SK-N-SH (cell line): ENCODE measurements at regions not wholly inside any gene's neighbourhood (a gene's known extent, or its start where the extent isn't known, plus 50 kb on each side); places are given as distances from the start of the nearest gene placed in this dataset.

Experiments
- CTCF ChIA-PET: fragments of 300-600, 350-600 bp; formaldehyde crosslinking; extraction: SDS; loops from one replicate; lab custom pipeline; 2021; lab: Yijun Ruan, JAX
- POLR2A ChIA-PET: fragments of 350-600 bp; sonication (Branson Sonifier 250); formaldehyde crosslinking; extraction: SDS; loops from one replicate; lab custom pipeline; 2020; ENCODE audit warnings: antibody characterized with exemption, inconsistent platforms; lab: Yijun Ruan, JAX
- DNase-seq: peaks from one replicate; pipeline ENCODE4 v3.0.0; 2012
- H2AFZ ChIP-seq: fragments of 200-600 bp; sonication (generic); 2 replicates; pipeline ENCODE4 v1.8.1; 2016; ENCODE audit warnings: antibody characterized with exemption, mild to moderate bottlenecking, low read depth
- H3F3A ChIP-seq: fragments of 200-600 bp; sonication (generic); replicated peaks from 2 replicates; pipeline ENCODE3; 2016; ENCODE audit warnings: antibody characterized with exemption, mild to moderate bottlenecking; ENCODE audit not compliant: insufficient read depth
- H3K27ac ChIP-seq, 2 experiments: fragments of 200-500 bp in 1 of 2; fragments of 200-600 bp in 1 of 2; sonication (Bioruptor generic) in 1 of 2; sonication (generic), shearing (Covaris generic) in 1 of 2; 2 replicates each; pipeline versions ENCODE4 v1.5.1 to v1.6.1; 2014 to 2016; ENCODE audit warnings: low read depth in 2 of 2, inconsistent platforms in 1 of 2, low read length in 1 of 2, mild to moderate bottlenecking in 1 of 2, mixed read lengths in 1 of 2
- H3K27me3 ChIP-seq: fragments of 200-600 bp; sonication (generic), shearing (Covaris generic); 2 replicates; pipeline ENCODE4 v1.6.1; 2016; ENCODE audit warnings: mixed run types; ENCODE audit not compliant: insufficient read depth
- H3K36me3 ChIP-seq, 2 experiments: fragments of 200-500 bp in 1 of 2; fragments of 200-600 bp in 1 of 2; sonication (Bioruptor generic) in 1 of 2; sonication (generic) in 1 of 2; replicated peaks in 1 of 2; 2 replicates each; pipeline versions ENCODE3 to v1.5.1; 2014 to 2016; ENCODE audit warnings: low read length in 1 of 2, mild to moderate bottlenecking in 1 of 2; ENCODE audit not compliant: insufficient read depth in 2 of 2, control insufficient read depth in 1 of 2
- H3K4me1 ChIP-seq, 2 experiments: fragments of 200-500 bp in 1 of 2; fragments of 200-600 bp in 1 of 2; sonication (Bioruptor generic) in 1 of 2; sonication (generic), shearing (Covaris generic) in 1 of 2; 2 replicates each; pipeline versions ENCODE4 v1.5.1 to v1.6.1; 2014 to 2016; ENCODE audit warnings: low read depth in 1 of 2, low read length in 1 of 2, mixed run types in 1 of 2; ENCODE audit not compliant: insufficient read depth in 2 of 2, control insufficient read depth in 1 of 2
- H3K4me2 ChIP-seq: fragments of 200-600 bp; sonication (generic), shearing (Covaris generic); 2 replicates; pipeline ENCODE4 v1.6.1; 2017; ENCODE audit warnings: mixed run types
- H3K4me3 ChIP-seq, 2 experiments: fragments of 200-500 bp in 1 of 2; fragments of 200-600 bp in 1 of 2; sonication (Bioruptor generic) in 1 of 2; sonication (generic), shearing (Covaris generic) in 1 of 2; 2 replicates each; pipeline versions ENCODE4 v1.5.1 to v1.8.1; 2014 to 2016; ENCODE audit warnings: low read depth in 2 of 2, inconsistent platforms in 1 of 2, low read length in 1 of 2, mild to moderate bottlenecking in 1 of 2, mixed read lengths in 1 of 2, moderate library complexity in 1 of 2
- H3K79me2 ChIP-seq: fragments of 200-600 bp; sonication (generic); 2 replicates; pipeline ENCODE4 v1.8.1; 2017; ENCODE audit warnings: mild to moderate bottlenecking; ENCODE audit not compliant: insufficient read depth
- H3K9ac ChIP-seq: fragments of 200-600 bp; sonication (generic); 2 replicates; pipeline ENCODE4 v1.6.1; 2017; ENCODE audit warnings: mixed run types
- H3K9me2 ChIP-seq: fragments of 200-600 bp; sonication (generic); 2 replicates; pipeline ENCODE4 v1.6.1; 2017; ENCODE audit warnings: mixed run types
- H3K9me3 ChIP-seq: fragments of 200-600 bp; sonication (generic); 2 replicates; pipeline ENCODE4 v1.6.1; 2017; ENCODE audit warnings: mixed run types, mild to moderate bottlenecking, moderate library complexity
- H4K20me1 ChIP-seq: fragments of 200-600 bp; sonication (generic); 2 replicates; pipeline ENCODE4 v1.6.1; 2017; ENCODE audit warnings: mild to moderate bottlenecking, mixed run types; ENCODE audit not compliant: insufficient read depth
- FOXJ3 ChIP-seq: sonication (generic); formaldehyde crosslinking; IDR thresholded peaks from 2 replicates; pipeline ENCODE4 v1.5.1; 2020; ENCODE audit warnings: mild to moderate bottlenecking, missing genetic modification reagents
- FOXM1 ChIP-seq: IDR thresholded peaks from 2 replicates; pipeline ENCODE4 v1.4.0; 2012; ENCODE audit warnings: low read depth, mild to moderate bottlenecking
- GABPA ChIP-seq: IDR thresholded peaks from 2 replicates; pipeline ENCODE4 v1.4.0; 2012; ENCODE audit warnings: low read depth, mild to moderate bottlenecking
- GATA2 ChIP-seq: sonication (generic); formaldehyde crosslinking; IDR thresholded peaks from 2 replicates; pipeline ENCODE4 v1.5.0; 2020; ENCODE audit warnings: mild to moderate bottlenecking, missing genetic modification reagents
- MAX ChIP-seq: IDR thresholded peaks from 2 replicates; pipeline ENCODE4 v1.4.0; 2012; ENCODE audit warnings: low read depth
- NFIC ChIP-seq: IDR thresholded peaks from 2 replicates; pipeline ENCODE4 v1.4.0; 2012; ENCODE audit warnings: borderline replicate concordance
- PBX3 ChIP-seq: IDR thresholded peaks from 2 replicates; pipeline ENCODE4; 2012
- RAD21 ChIP-seq: IDR thresholded peaks from 2 replicates; pipeline ENCODE4 v1.6.1; 2012; ENCODE audit warnings: mild to moderate bottlenecking, low read length
- RCOR1 ChIP-seq: fragments of 150-350 bp; IDR thresholded peaks from 2 replicates; pipeline ENCODE4 v1.6.1; 2017; ENCODE audit warnings: antibody characterized with exemption, low read length
- REST ChIP-seq: IDR thresholded peaks from 2 replicates; pipeline ENCODE4 v1.6.1; 2012; ENCODE audit warnings: mild to moderate bottlenecking, low read depth, low read length, moderate library complexity
- RFX5 ChIP-seq: IDR thresholded peaks from 2 replicates; pipeline ENCODE4 v1.6.1; 2012; ENCODE audit warnings: mild to moderate bottlenecking, improper control_type of control experiment, low read length
- RXRA ChIP-seq: IDR thresholded peaks from 2 replicates; pipeline ENCODE4 v1.4.0; 2012; ENCODE audit warnings: low read depth, mild to moderate bottlenecking, borderline replicate concordance
- SMC3 ChIP-seq: IDR thresholded peaks from 2 replicates; pipeline ENCODE4 v1.6.1; 2012; ENCODE audit warnings: low read depth, low read length, improper control_type of control experiment
- TEAD4 ChIP-seq: IDR thresholded peaks from 2 replicates; pipeline ENCODE4 v1.4.0; 2012; ENCODE audit warnings: mild to moderate bottlenecking, borderline replicate concordance; ENCODE audit not compliant: insufficient read depth
- USF2 ChIP-seq: fragments of 150-350 bp; IDR thresholded peaks from 2 replicates; pipeline ENCODE4 v1.6.1; 2017; ENCODE audit warnings: antibody characterized with exemption, low read length, low read depth, borderline replicate concordance
- YY1 ChIP-seq: IDR thresholded peaks from 2 replicates; pipeline ENCODE4 v1.4.0; 2012; ENCODE audit warnings: low read depth, mild to moderate bottlenecking
- ZBTB33 ChIP-seq: IDR thresholded peaks from 2 replicates; pipeline ENCODE4 v1.4.0; 2012; ENCODE audit warnings: low read depth, borderline replicate concordance
- WGBS: methylation state at CpG from one replicate; pipeline ENCODE4 v1.1.6; 2017; ENCODE audit warnings: low lambda C conversion rate; 5-methylcytosine and 5-hydroxymethylcytosine counted together

GRCh38 chrX:8374041-8374825 is 90.4 kb upstream of the VCX3B start:
- Histone ChIP-seq H3K9me2 (no peaks in the 10 kb centered on the region), H3K9ac (no peak overlapping the region), H2AFZ (no peak overlapping the region), H3K27ac (no peak overlapping the region), H3K36me3 (no peaks in the 10 kb centered on the region), H3K4me3 (no peak overlapping the region), H3K9me3 (no peaks in the 10 kb centered on the region), H4K20me1 (no peaks in the 10 kb centered on the region)
- 28% methylated on average over 7 of the region's 7 CpGs for WGBS
- TF ChIP-seq RXRA, result no peak
- TF ChIP-seq YY1, result no peak
- no peak for TF ChIP-seq USF2
- TF ChIP-seq REST, result no peak
- TF ChIP-seq SMC3, result no peak
- no peak for TF ChIP-seq ZBTB33
- TF ChIP-seq FOXM1, result no peak
- TF ChIP-seq TEAD4, result no peak
- TF ChIP-seq, all 33 proteins: peak for 0
- ChIA-PET POLR2A (no interaction called here), CTCF (no interaction called here)
- Histone ChIP-seq H3K79me2 (no peaks in the 10 kb centered on the region), H3K27me3 (no peaks in the 10 kb centered on the region), H3F3A (no peaks in the 10 kb centered on the region), H3K4me2 (no peak overlapping the region), H3K4me1 (no peaks in the 10 kb centered on the region)
- no peak for DNase-seq

GRCh38 chrX:8377041-8377440 is 87.6 kb upstream of the VCX3B start:
- Histone ChIP-seq H3K27ac (no peak overlapping the region), H3K9me2 (no peaks in the 10 kb centered on the region), H3K79me2 (no peaks in the 10 kb centered on the region), H4K20me1 (no peaks in the 10 kb centered on the region), H2AFZ (no peak overlapping the region), H3K4me3 (no peak overlapping the region), H3K36me3 (no peaks in the 10 kb centered on the region), H3K4me2 (no peak overlapping the region), H3K9me3 (no peaks in the 10 kb centered on the region), H3F3A (no peaks in the 10 kb centered on the region), H3K27me3 (no peaks in the 10 kb centered on the region), H3K9ac (no peak overlapping the region), H3K4me1 (no peaks in the 10 kb centered on the region)
- DNase-seq, result no peak
- WGBS, result 11% methylated on average over 1 of the region's 1 CpG
- ChIA-PET POLR2A (no interaction called here), CTCF (no interaction called here)
- TF ChIP-seq FOXJ3 (CRISPR knock-in tag) (no peak), RAD21 (no peak), FOXM1 (no peak), RCOR1 (no peak), RFX5 (no peak), SMC3 (no peak), MAX (no peak), NFIC (no peak), USF2 (no peak), GABPA (no peak), GATA2 (no peak), PBX3 (no peak)
